Adipose tissue (tissue), 3 donors: ENCODE measurements at regions not wholly inside any gene's neighbourhood (a gene's known extent, or its start where the extent isn't known, plus 50 kb on each side); places are given as distances from the start of the nearest gene placed in this dataset.

Experiments used
- H3K27ac ChIP-seq: one replicate; pipeline ENCODE4 v1.5.1; 2013; ENCODE audit warnings: low read depth, low read length
- WGBS, 3 donors: extraction: QIAGEN DNeasy Blood & Tissue Kit; methylation state at CpG; one replicate each; pipeline ENCODE4 v1.1.7; 2013; 5-methylcytosine and 5-hydroxymethylcytosine counted together
- donor health status: healthy with polysubstance abuse.
- donor health status: Bipolar disorder and iron deficiency.
- donor health status: healthy.

- 83 to 85% (median 84%) methylated on average over 3 of the region's 3 CpGs for WGBS, 3 donors
- no peak overlapping the region for H3K27ac ChIP-seq
These were observed 167.6 kb downstream of the CXCL12 start for GRCh38 chr10:44217274-44217820.

- 72 to 75% (median 75%) methylated on average over 2 of the region's 2 CpGs for WGBS, 3 donors
These were observed 168.8 kb downstream of the CXCL12 start for GRCh38 chr10:44216073-44216472.

GRCh38 chr10:44209811-44210210 lies 175.1 kb downstream of the CXCL12 start:
- WGBS, 3 donors = 68 to 89% (median 88%) methylated on average over 4 of the region's 4 CpGs
- no peak overlapping the region for H3K27ac ChIP-seq

More at GRCh38 chr10:44216073-44216472, 168.8 kb downstream of the CXCL12 start:
- no peak overlapping the region for H3K27ac ChIP-seq

GRCh38 chr10:44207160-44207559 lies 177.7 kb downstream of the CXCL12 start:
- 91 to 95% (median 94%) methylated on average over 9 of the region's 9 CpGs for WGBS, 3 donors
- H3K27ac ChIP-seq = no peak overlapping the region

GRCh38 chr10:44206127-44206818 lies 178.6 kb downstream of the CXCL12 start:
- 87 to 91% (median 90%) methylated on average over 25 of the region's 25 CpGs for WGBS, 3 donors
- no peak overlapping the region for H3K27ac ChIP-seq

- WGBS, 3 donors = 48 to 71% (median 60%) methylated on average over 3 of the region's 3 CpGs
- no peak overlapping the region for H3K27ac ChIP-seq
These were observed 179.8 kb downstream of the CXCL12 start for GRCh38 chr10:44205067-44205466.

- H3K27ac ChIP-seq = no peak overlapping the region
These were observed 181.4 kb downstream of the CXCL12 start for GRCh38 chr10:44203535-44203934.

GRCh38 chr10:44202952-44203351 lies 181.9 kb downstream of the CXCL12 start:
- WGBS, 3 donors = 83 to 86% (median 84%) methylated on average over 4 of the region's 4 CpGs
- no peak overlapping the region for H3K27ac ChIP-seq

- H3K27ac ChIP-seq = no peak overlapping the region
- WGBS, 3 donors = 67 to 81% (median 76%) methylated on average over 2 of the region's 2 CpGs
These were observed 183.2 kb downstream of the CXCL12 start for GRCh38 chr10:44201656-44202055.

- H3K27ac ChIP-seq = no peak overlapping the region
- 92 to 95% (median 93%) methylated on average over 6 of the region's 6 CpGs for WGBS, 3 donors
These were observed 183.9 kb downstream of the CXCL12 start for GRCh38 chr10:44201011-44201410.

- WGBS, 3 donors = 88 to 96% (median 94%) methylated on average over 12 of the region's 12 CpGs
- no peak overlapping the region for H3K27ac ChIP-seq
These were observed 184.8 kb downstream of the CXCL12 start for GRCh38 chr10:44199991-44200655.

- WGBS, 3 donors = 66 to 94% (median 88%) methylated on average over 3 of the region's 3 CpGs
- peak overlapping the region; percentile 25 for H3K27ac ChIP-seq
These were observed 185.6 kb downstream of the CXCL12 start for GRCh38 chr10:44199267-44199666.

- WGBS, 3 donors = 63 to 81% (median 69%) methylated on average over 4 of the region's 4 CpGs
- peak overlapping the region; percentile 25 for H3K27ac ChIP-seq
These were observed 186.2 kb downstream of the CXCL12 start for GRCh38 chr10:44198780-44199097.

- H3K27ac ChIP-seq = no peak overlapping the region
- 73 to 78% (median 74%) methylated on average over 4 of the region's 4 CpGs for WGBS, 3 donors
These were observed 186.7 kb downstream of the CXCL12 start for GRCh38 chr10:44198096-44198779.

- H3K27ac ChIP-seq = no peak overlapping the region
- WGBS, 3 donors = 96 to 97% (median 97%) methylated on average over 3 of the region's 3 CpGs
These were observed 187.3 kb downstream of the CXCL12 start for GRCh38 chr10:44197646-44198045.

GRCh38 chr10:44196336-44196735 lies 188.6 kb downstream of the CXCL12 start:
- no peak overlapping the region for H3K27ac ChIP-seq
- 95 to 98% (median 96%) methylated on average over 5 of the region's 5 CpGs for WGBS, 3 donors

- no peak overlapping the region for H3K27ac ChIP-seq
- 70 to 94% (median 84%) methylated on average over 2 of the region's 2 CpGs for WGBS, 3 donors
These were observed 188.9 kb downstream of the CXCL12 start for GRCh38 chr10:44196008-44196320.

GRCh38 chr10:44195112-44196007 lies 189.5 kb downstream of the CXCL12 start:
- 57 to 65% (median 62%) methylated on average over 9 of the region's 9 CpGs for WGBS, 3 donors
- no peak overlapping the region for H3K27ac ChIP-seq

- no peak overlapping the region for H3K27ac ChIP-seq
- 87 to 96% (median 89%) methylated on average over 2 of the region's 2 CpGs for WGBS, 3 donors
These were observed 190.5 kb downstream of the CXCL12 start for GRCh38 chr10:44194435-44194834.
